ENCODE measurements at regions not wholly inside any gene's neighbourhood (a gene's known extent, or its start where the extent isn't known, plus 50 kb on each side); places are given as distances from the start of the nearest gene placed in this dataset.

- Histone ChIP-seq H3K9me3 (ENCODE audit: control insufficient read depth in 2 of 2, insufficient read depth in 1 of 2, low read depth in 1 of 2, low read length in 1 of 2) (no peaks in the 10 kb centered on the region), H3K4me3 (ENCODE audit: low read depth in 1 of 3, low read length in 3 of 3) (no peak overlapping the region), H3K27me3 (ENCODE audit: control insufficient read depth in 3 of 3, insufficient read depth in 3 of 3, low read length in 3 of 3) (no peaks in the 10 kb centered on the region), H3K27ac (ENCODE audit: low read depth in 1 of 3, low read length in 2 of 3) (no peak overlapping the region), H3K4me1 (ENCODE audit: control insufficient read depth in 3 of 3, insufficient read depth in 2 of 3, low read depth in 1 of 3, low read length in 2 of 3) (peaks cover 0 to 10% (median 0%) of the 10 kb centered on the region in 3 donors), H3K36me3 (ENCODE audit: control insufficient read depth in 3 of 3, insufficient read depth in 2 of 3, low read depth in 1 of 3, low read length in 3 of 3) (no peaks in the 10 kb centered on the region)
- FAIRE-seq (no peak), DNase-seq (no peak)
- 60 to 76% (median 70%) methylated on average over 5 of the region's 5 CpGs for WGBS, 3 donors
Measured at GRCh38 chr5:34570721-34571676, 85.1 kb upstream of the RAI14 start.

GRCh38 chr5:34571677-34572041 is 84.5 kb upstream of the RAI14 start:
- FAIRE-seq (no peak), DNase-seq (no peak)
- 95 to 96% (median 96%) methylated on average over 3 of the region's 3 CpGs for WGBS, 3 donors

GRCh38 chr5:34574936-34575467 is 81.1 kb upstream of the RAI14 start:
- no peaks in the 10 kb centered on the region for H3K27me3 ChIP-seq (ENCODE audit: control insufficient read depth in 3 of 3, insufficient read depth in 3 of 3, low read length in 3 of 3)
- H3K9me3 ChIP-seq (ENCODE audit: control insufficient read depth in 2 of 2, insufficient read depth in 1 of 2, low read depth in 1 of 2, low read length in 1 of 2) = peaks cover 0 to 6% of the 10 kb centered on the region in 2 donors
- peaks cover 0 to 5% (median 0%) of the 10 kb centered on the region in 3 donors for H3K4me1 ChIP-seq (ENCODE audit: control insufficient read depth in 3 of 3, insufficient read depth in 2 of 3, low read depth in 1 of 3, low read length in 2 of 3)
- WGBS, 3 donors = 9 to 50% (median 21%) methylated on average over 3 of the region's 3 CpGs
- no peaks in the 10 kb centered on the region for H3K36me3 ChIP-seq (ENCODE audit: control insufficient read depth in 3 of 3, insufficient read depth in 2 of 3, low read depth in 1 of 3, low read length in 3 of 3)
- DNase-seq (peak; percentile 18 to 50), FAIRE-seq (no peak)
- H3K4me3 ChIP-seq (ENCODE audit: low read depth in 1 of 3, low read length in 3 of 3) = no peak overlapping the region
- H3K27ac ChIP-seq (ENCODE audit: low read depth in 1 of 3, low read length in 2 of 3) = peak overlapping the region in 1 of 3 donors; percentile 17

More at GRCh38 chr5:34571677-34572041, 84.5 kb upstream of the RAI14 start:
- Histone ChIP-seq H3K4me1 (ENCODE audit: control insufficient read depth in 3 of 3, insufficient read depth in 2 of 3, low read depth in 1 of 3, low read length in 2 of 3) (peaks cover 0 to 5% (median 0%) of the 10 kb centered on the region in 3 donors), H3K27me3 (ENCODE audit: control insufficient read depth in 3 of 3, insufficient read depth in 3 of 3, low read length in 3 of 3) (no peaks in the 10 kb centered on the region), H3K4me3 (ENCODE audit: low read depth in 1 of 3, low read length in 3 of 3) (no peak overlapping the region), H3K36me3 (ENCODE audit: control insufficient read depth in 3 of 3, insufficient read depth in 2 of 3, low read depth in 1 of 3, low read length in 3 of 3) (no peaks in the 10 kb centered on the region), H3K9me3 (ENCODE audit: control insufficient read depth in 2 of 2, insufficient read depth in 1 of 2, low read depth in 1 of 2, low read length in 1 of 2) (no peaks in the 10 kb centered on the region), H3K27ac (ENCODE audit: low read depth in 1 of 3, low read length in 2 of 3) (no peak overlapping the region)

GRCh38 chr5:34576891-34577666 is 79.0 kb upstream of the RAI14 start:
- DNase-seq = no peak
- Histone ChIP-seq H3K27ac (ENCODE audit: low read depth in 1 of 3, low read length in 2 of 3) (no peak overlapping the region), H3K4me1 (ENCODE audit: control insufficient read depth in 3 of 3, insufficient read depth in 2 of 3, low read depth in 1 of 3, low read length in 2 of 3) (peaks cover 0 to 5% (median 0%) of the 10 kb centered on the region in 3 donors), H3K4me3 (ENCODE audit: low read depth in 1 of 3, low read length in 3 of 3) (no peak overlapping the region), H3K36me3 (ENCODE audit: control insufficient read depth in 3 of 3, insufficient read depth in 2 of 3, low read depth in 1 of 3, low read length in 3 of 3) (no peaks in the 10 kb centered on the region), H3K27me3 (ENCODE audit: control insufficient read depth in 3 of 3, insufficient read depth in 3 of 3, low read length in 3 of 3) (no peaks in the 10 kb centered on the region), H3K9me3 (ENCODE audit: control insufficient read depth in 2 of 2, insufficient read depth in 1 of 2, low read depth in 1 of 2, low read length in 1 of 2) (peaks cover 0 to 6% of the 10 kb centered on the region in 2 donors)
- WGBS, 3 donors = 87 to 91% (median 90%) methylated on average over 11 of the region's 11 CpGs
- no peak for FAIRE-seq

- FAIRE-seq (no peak), DNase-seq (no peak)
- H3K9me3 ChIP-seq (ENCODE audit: control insufficient read depth in 2 of 2, insufficient read depth in 1 of 2, low read depth in 1 of 2, low read length in 1 of 2) = peaks cover 0 to 6% of the 10 kb centered on the region in 2 donors
- H3K4me1 ChIP-seq (ENCODE audit: control insufficient read depth in 3 of 3, insufficient read depth in 2 of 3, low read depth in 1 of 3, low read length in 2 of 3) = peaks cover 0 to 5% (median 0%) of the 10 kb centered on the region in 3 donors
- no peak overlapping the region for H3K4me3 ChIP-seq (ENCODE audit: low read depth in 1 of 3, low read length in 3 of 3)
- no peaks in the 10 kb centered on the region for H3K36me3 ChIP-seq (ENCODE audit: control insufficient read depth in 3 of 3, insufficient read depth in 2 of 3, low read depth in 1 of 3, low read length in 3 of 3)
- no peak overlapping the region for H3K27ac ChIP-seq (ENCODE audit: low read depth in 1 of 3, low read length in 2 of 3)
- 93 to 97% (median 96%) methylated on average over 1 of the region's 1 CpG for WGBS, 3 donors
- no peaks in the 10 kb centered on the region for H3K27me3 ChIP-seq (ENCODE audit: control insufficient read depth in 3 of 3, insufficient read depth in 3 of 3, low read length in 3 of 3)
Measured at GRCh38 chr5:34578962-34579361, 77.2 kb upstream of the RAI14 start.

GRCh38 chr5:34580983-34581382 is 75.1 kb upstream of the RAI14 start:
- Histone ChIP-seq H3K9me3 (ENCODE audit: control insufficient read depth in 2 of 2, insufficient read depth in 1 of 2, low read depth in 1 of 2, low read length in 1 of 2) (peaks cover 0 to 6% of the 10 kb centered on the region in 2 donors), H3K27me3 (ENCODE audit: control insufficient read depth in 3 of 3, insufficient read depth in 3 of 3, low read length in 3 of 3) (no peaks in the 10 kb centered on the region), H3K4me3 (ENCODE audit: low read depth in 1 of 3, low read length in 3 of 3) (no peak overlapping the region), H3K36me3 (ENCODE audit: control insufficient read depth in 3 of 3, insufficient read depth in 2 of 3, low read depth in 1 of 3, low read length in 3 of 3) (no peaks in the 10 kb centered on the region), H3K27ac (ENCODE audit: low read depth in 1 of 3, low read length in 2 of 3) (no peak overlapping the region), H3K4me1 (ENCODE audit: control insufficient read depth in 3 of 3, insufficient read depth in 2 of 3, low read depth in 1 of 3, low read length in 2 of 3) (no peaks in the 10 kb centered on the region)
- FAIRE-seq (no peak), DNase-seq (no peak)
- 68 to 78% (median 78%) methylated on average over 7 of the region's 7 CpGs for WGBS, 3 donors

- H3K9me3 ChIP-seq (ENCODE audit: control insufficient read depth in 2 of 2, insufficient read depth in 1 of 2, low read depth in 1 of 2, low read length in 1 of 2) = peaks cover 0 to 6% of the 10 kb centered on the region in 2 donors
- FAIRE-seq = no peak
- peak overlapping the region in 1 of 3 donors; percentile 5 for H3K27ac ChIP-seq (ENCODE audit: low read depth in 1 of 3, low read length in 2 of 3)
- no peak overlapping the region for H3K4me3 ChIP-seq (ENCODE audit: low read depth in 1 of 3, low read length in 3 of 3)
- H3K27me3 ChIP-seq (ENCODE audit: control insufficient read depth in 3 of 3, insufficient read depth in 3 of 3, low read length in 3 of 3) = no peaks in the 10 kb centered on the region
- H3K36me3 ChIP-seq (ENCODE audit: control insufficient read depth in 3 of 3, insufficient read depth in 2 of 3, low read depth in 1 of 3, low read length in 3 of 3) = no peaks in the 10 kb centered on the region
- 73 to 79% (median 77%) methylated on average over 3 of the region's 3 CpGs for WGBS, 3 donors
- no peak for DNase-seq
- H3K4me1 ChIP-seq (ENCODE audit: control insufficient read depth in 3 of 3, insufficient read depth in 2 of 3, low read depth in 1 of 3, low read length in 2 of 3) = no peaks in the 10 kb centered on the region
Measured at GRCh38 chr5:34582371-34582770, 73.8 kb upstream of the RAI14 start.

GRCh38 chr5:34583167-34583566 is 73.0 kb upstream of the RAI14 start:
- H3K27ac ChIP-seq (ENCODE audit: low read depth in 1 of 3, low read length in 2 of 3) = no peak overlapping the region
- H3K9me3 ChIP-seq (ENCODE audit: control insufficient read depth in 2 of 2, insufficient read depth in 1 of 2, low read depth in 1 of 2, low read length in 1 of 2) = peaks cover 0 to 6% of the 10 kb centered on the region in 2 donors
- no peaks in the 10 kb centered on the region for H3K27me3 ChIP-seq (ENCODE audit: control insufficient read depth in 3 of 3, insufficient read depth in 3 of 3, low read length in 3 of 3)
- no peaks in the 10 kb centered on the region for H3K4me1 ChIP-seq (ENCODE audit: control insufficient read depth in 3 of 3, insufficient read depth in 2 of 3, low read depth in 1 of 3, low read length in 2 of 3)
- no peak for DNase-seq
- no peak overlapping the region for H3K4me3 ChIP-seq (ENCODE audit: low read depth in 1 of 3, low read length in 3 of 3)
- H3K36me3 ChIP-seq (ENCODE audit: control insufficient read depth in 3 of 3, insufficient read depth in 2 of 3, low read depth in 1 of 3, low read length in 3 of 3) = no peaks in the 10 kb centered on the region
- no peak for FAIRE-seq

All from small intestine (tissue), 7 donors.